ENCODE measurements at regions not wholly inside any gene's neighbourhood (a gene's known extent, or its start where the extent isn't known, plus 50 kb on each side); places are given as distances from the start of the nearest gene placed in this dataset.
"Not testable (repeated sequence)": the region's sequence is repeated elsewhere in the genome, so short reads cannot be mapped to it uniquely, and the experiment has no call there.

GRCh38 chr4:173990869-173991210 lies 292.6 kb downstream of the FBXO8 start:
- TF ChIP-seq CTCF (IDR thresholded peaks at IDR 0.05; ENCODE audit: insufficient read depth, low read length) (no peak), SPI1 (IDR thresholded peaks at IDR 0.05; ENCODE audit: borderline replicate concordance, low read depth) (no peak), GABPA (IDR thresholded peaks at IDR 0.05; ENCODE audit: low read depth) (no peak), REST (IDR thresholded peaks at IDR 0.05; ENCODE audit: insufficient replicate concordance, low read depth) (no peak)
- H3K27ac ChIP-seq (replicated peaks), result no peak overlapping the region
- no peak for DNase-seq (ENCODE audit: low read depth in 1 of 2, low spot score in 1 of 2)
- H3K27me3 ChIP-seq (ENCODE audit: insufficient read depth, poor library complexity, severe bottlenecking), result no peaks in the 10 kb centered on the region
- H3K4me3 ChIP-seq (replicated peaks; ENCODE audit: insufficient read depth, low read length), result no peak overlapping the region

- DNase-seq (ENCODE audit: low read depth in 1 of 2, low spot score in 1 of 2), result no peak
- Histone ChIP-seq H3K27ac (replicated peaks) (no peak overlapping the region), H3K27me3 (ENCODE audit: insufficient read depth, poor library complexity, severe bottlenecking) (no peaks in the 10 kb centered on the region), H3K4me3 (replicated peaks; ENCODE audit: insufficient read depth, low read length) (no peak overlapping the region)
- TF ChIP-seq CTCF (IDR thresholded peaks at IDR 0.05; ENCODE audit: insufficient read depth, low read length) (peak; percentile 20), GABPA (IDR thresholded peaks at IDR 0.05; ENCODE audit: low read depth) (no peak)
Observed at GRCh38 chr4:173990126-173990868, 293.2 kb downstream of the FBXO8 start.

- H3K27me3 ChIP-seq (ENCODE audit: insufficient read depth, poor library complexity, severe bottlenecking); H3K4me3 ChIP-seq (replicated peaks; ENCODE audit: insufficient read depth, low read length); H3K27ac ChIP-seq (replicated peaks); DNase-seq (ENCODE audit: low read depth in 1 of 2, low spot score in 1 of 2): not testable (repeated sequence)
Observed at GRCh38 chr4:173963523-173963922, 319.9 kb downstream of the FBXO8 start.

GRCh38 chr4:173960398-173960797 lies 323.1 kb downstream of the FBXO8 start:
- no peak for DNase-seq (ENCODE audit: low read depth in 1 of 2, low spot score in 1 of 2)
- no peak overlapping the region for H3K27ac ChIP-seq (replicated peaks)
- H3K27me3 ChIP-seq (ENCODE audit: insufficient read depth, poor library complexity, severe bottlenecking), result no peaks in the 10 kb centered on the region
- no peak overlapping the region for H3K4me3 ChIP-seq (replicated peaks; ENCODE audit: insufficient read depth, low read length)
- TF ChIP-seq REST (IDR thresholded peaks at IDR 0.05; ENCODE audit: insufficient replicate concordance, low read depth) (no peak), POLR2AphosphoS5 (IDR thresholded peaks at IDR 0.05; ENCODE audit: low read depth) (no peak), CTCF (IDR thresholded peaks at IDR 0.05; ENCODE audit: insufficient read depth, low read length) (no peak), SPI1 (IDR thresholded peaks at IDR 0.05; ENCODE audit: borderline replicate concordance, low read depth) (no peak), GABPA (IDR thresholded peaks at IDR 0.05; ENCODE audit: low read depth) (no peak)

Data from HL-60 (cell line).